Choroid plexus epithelial cell (primary cell): ENCODE measurements at regions not wholly inside any gene's neighbourhood (a gene's known extent, or its start where the extent isn't known, plus 50 kb on each side); places are given as distances from the start of the nearest gene placed in this dataset.

Source experiments
- DNase-seq: peaks from one replicate; pipeline ENCODE4 v3.0.0-alpha.2; 2010; ENCODE audit warnings: low read depth
- H3K4me3 ChIP-seq: 2 replicates; pipeline ENCODE4 v1.5.1; 2011; ENCODE audit warnings: low read depth, mild to moderate bottlenecking, control low read depth, low read length, moderate library complexity
- TF ChIP-seq, protein P1 (sequence below): conservative IDR thresholded peaks from 2 replicates; pipeline ENCODE4 v1.5.1; 2011; ENCODE audit warnings: low read depth, mild to moderate bottlenecking, control low read depth, inconsistent platforms, low read length, moderate library complexity

DNA sequence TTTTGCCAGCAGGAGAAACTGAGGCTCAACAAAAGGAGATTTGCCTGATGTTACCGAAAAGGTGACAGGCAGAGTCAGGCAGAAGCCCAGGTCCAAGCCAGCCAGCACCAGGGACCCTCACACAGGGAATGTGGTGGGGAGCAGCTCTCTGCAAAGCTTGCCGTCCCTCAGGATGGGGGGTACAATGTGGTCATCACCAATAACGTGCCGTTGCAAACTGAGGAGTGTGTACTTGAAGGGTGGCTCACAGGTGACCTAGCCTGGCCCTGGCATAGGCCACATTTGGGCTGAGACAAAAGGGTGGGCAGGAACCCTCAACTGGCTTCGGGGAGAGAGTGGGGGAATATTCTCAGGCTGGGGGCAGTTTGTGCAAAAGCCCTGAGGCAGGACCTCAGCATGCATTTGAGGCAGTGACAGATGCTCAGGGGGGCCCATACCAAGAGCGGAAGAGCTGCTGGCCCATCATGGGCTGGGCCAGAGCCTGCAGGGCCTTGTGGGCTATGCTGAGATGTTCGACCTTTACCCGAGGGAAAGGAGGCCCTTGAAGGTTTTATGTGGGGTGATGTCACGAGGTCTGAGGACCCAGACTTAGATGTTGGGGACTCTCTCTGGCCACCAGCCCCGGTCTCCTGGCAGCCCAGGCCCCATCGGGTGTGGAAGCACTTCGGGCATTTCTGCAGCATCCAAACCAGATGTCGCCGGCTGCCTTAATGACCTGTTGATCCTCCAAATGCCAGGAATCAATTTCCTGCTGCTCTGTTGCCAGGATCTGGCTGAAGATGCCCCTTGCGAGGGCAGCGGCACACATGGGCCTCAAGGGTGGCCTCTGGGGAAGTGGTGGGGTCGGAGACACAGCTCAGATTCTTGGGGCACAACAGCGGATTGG lies 57.4 kb upstream of the SHISAL1 start:
- DNase-seq = no peak
- no peak overlapping the region for H3K4me3 ChIP-seq
- TF ChIP-seq, protein P1, sequence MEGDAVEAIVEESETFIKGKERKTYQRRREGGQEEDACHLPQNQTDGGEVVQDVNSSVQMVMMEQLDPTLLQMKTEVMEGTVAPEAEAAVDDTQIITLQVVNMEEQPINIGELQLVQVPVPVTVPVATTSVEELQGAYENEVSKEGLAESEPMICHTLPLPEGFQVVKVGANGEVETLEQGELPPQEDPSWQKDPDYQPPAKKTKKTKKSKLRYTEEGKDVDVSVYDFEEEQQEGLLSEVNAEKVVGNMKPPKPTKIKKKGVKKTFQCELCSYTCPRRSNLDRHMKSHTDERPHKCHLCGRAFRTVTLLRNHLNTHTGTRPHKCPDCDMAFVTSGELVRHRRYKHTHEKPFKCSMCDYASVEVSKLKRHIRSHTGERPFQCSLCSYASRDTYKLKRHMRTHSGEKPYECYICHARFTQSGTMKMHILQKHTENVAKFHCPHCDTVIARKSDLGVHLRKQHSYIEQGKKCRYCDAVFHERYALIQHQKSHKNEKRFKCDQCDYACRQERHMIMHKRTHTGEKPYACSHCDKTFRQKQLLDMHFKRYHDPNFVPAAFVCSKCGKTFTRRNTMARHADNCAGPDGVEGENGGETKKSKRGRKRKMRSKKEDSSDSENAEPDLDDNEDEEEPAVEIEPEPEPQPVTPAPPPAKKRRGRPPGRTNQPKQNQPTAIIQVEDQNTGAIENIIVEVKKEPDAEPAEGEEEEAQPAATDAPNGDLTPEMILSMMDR = no peak

- no peak overlapping the region for H3K4me3 ChIP-seq
- TF ChIP-seq, protein P1 = peak; percentile 14
- DNase-seq = no peak
Observed at GRCh38 chr22:44369293-44369661, 56.5 kb upstream of the SHISAL1 start.

DNA sequence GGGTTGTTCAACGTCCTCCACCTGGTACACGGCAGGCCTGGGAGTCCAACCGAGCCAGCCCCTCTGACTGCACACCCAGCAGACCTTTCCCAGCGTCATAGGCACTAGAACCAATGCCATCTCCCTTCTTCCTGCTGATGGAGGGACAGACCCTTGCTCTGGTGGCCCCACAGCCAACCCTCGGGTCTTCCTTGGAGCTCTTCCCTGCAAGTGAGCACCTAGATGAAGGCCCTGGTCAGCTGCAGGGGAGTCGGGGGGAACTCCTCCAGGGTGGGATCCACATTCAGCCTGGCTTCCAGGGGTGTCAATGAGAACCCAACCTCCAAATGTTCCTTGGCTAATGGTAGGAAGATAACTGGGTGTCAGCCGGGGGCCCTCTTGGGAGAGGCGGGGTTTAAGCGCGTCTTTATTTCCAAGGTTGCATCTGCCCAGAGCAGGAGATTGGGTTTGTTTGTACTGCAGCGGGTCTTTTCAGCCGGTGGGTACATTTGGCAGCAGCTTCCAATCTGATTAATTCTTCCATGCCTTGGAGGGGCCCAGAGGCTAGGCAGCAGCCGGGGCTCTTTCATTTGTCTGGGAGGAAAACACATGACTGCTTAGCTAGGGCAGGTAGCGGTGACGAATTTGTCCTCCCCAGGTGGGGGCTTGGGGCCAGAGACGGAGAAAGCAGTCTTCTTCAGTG lies 56.0 kb upstream of the SHISAL1 start:
- no peak for DNase-seq
- TF ChIP-seq, protein P1 = no peak
- H3K4me3 ChIP-seq = no peak overlapping the region

DNA sequence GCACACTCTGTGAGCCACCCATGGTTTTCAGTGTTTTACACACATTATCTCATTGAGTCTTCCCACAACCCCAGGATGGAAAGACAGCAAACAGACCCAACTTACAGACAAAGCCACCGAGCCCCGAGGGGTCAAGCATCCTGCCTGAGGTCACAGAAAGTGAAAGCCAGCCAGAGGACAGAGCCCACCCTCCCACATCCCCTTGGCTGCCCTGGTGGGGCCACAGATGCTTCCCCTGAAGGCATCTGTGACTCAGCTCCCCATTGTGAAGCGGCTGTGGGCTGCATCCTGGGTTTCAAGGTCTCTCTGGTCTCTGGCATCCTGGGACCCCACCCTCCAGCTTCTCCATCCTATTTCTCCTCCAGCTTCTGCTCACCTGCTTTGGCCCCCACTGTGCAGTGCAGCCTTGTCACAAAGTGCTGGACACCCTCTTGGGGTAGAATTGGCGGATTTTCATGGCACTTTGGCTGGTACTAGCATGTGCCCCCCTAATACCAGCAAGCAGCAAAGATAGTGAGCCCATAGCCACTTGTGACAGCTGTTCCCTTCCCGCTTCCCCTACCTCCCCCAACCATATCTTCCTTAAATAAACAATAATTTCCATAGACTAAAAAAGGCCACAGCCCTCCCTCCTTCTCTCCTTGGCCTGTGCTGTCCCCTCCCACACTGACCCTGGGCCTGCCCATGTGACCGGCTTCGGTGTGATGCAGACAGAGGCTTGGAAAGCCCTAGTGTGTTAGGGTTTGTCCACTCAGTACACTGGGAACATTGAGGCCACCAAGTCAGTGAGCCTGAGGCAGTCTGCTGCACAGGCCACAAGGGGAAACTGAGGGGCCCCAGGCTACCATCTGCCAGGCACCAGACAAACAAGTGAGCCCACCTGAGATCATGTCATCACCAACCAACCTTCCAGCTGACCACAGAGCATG lies 53.9 kb upstream of the SHISAL1 start:
- no peak for DNase-seq
- H3K4me3 ChIP-seq = no peak overlapping the region
- TF ChIP-seq, protein P1 = no peak

DNA sequence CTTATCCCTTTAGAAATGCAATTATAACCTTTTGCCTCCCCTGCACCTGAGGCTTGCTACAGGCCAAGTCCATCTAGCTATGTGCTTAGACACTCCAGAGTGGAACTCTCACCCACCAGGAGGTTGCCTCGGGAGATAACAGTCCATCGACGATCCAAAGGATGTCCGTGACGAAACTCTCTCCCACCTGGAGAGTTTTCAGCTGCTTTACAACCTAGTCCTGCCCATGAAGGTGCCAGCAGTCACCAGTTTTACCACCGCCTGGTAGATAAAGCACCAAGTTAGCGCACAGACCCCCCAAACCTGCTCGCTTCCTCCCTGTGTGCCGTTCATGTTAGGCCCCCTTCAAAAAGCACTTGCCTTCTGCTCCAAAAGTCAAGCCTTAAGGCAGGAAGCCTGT lies 53.1 kb upstream of the SHISAL1 start:
- DNase-seq = no peak
- TF ChIP-seq, protein P1 = no peak
- H3K4me3 ChIP-seq = no peak overlapping the region

DNA sequence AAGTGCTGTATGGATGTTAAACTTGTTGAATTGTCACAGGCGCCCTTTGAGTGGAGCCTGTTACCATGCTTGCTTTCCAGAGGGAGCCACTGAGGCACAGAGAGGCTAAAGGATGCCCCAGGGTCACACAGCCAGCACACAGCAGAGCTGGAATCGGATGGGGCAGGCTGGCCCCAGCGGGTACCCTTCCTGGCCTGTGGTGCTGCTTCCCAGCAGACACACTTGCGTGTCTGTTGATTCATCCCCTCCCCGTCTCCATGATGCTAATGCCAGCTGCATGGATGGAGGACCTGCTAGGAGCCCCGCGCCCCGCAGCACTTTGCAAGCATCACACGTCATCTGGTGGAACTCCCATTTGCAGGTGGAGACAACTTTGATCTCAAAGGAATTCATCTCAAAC lies 52.4 kb upstream of the SHISAL1 start:
- TF ChIP-seq, protein P1 = no peak
- DNase-seq = no peak
- no peak overlapping the region for H3K4me3 ChIP-seq
